HL-60 (cell line): ENCODE measurements at regions not wholly inside any gene's neighbourhood (a gene's known extent, or its start where the extent isn't known, plus 50 kb on each side); places are given as distances from the start of the nearest gene placed in this dataset.

ENCODE experiments used
- CTCF ChIP-seq: IDR thresholded peaks from one replicate; pipeline ENCODE4 v1.5.1; 2011; ENCODE audit warnings: low read length, control low read depth, inconsistent platforms; ENCODE audit not compliant: insufficient read depth
- GABPA ChIP-seq: IDR thresholded peaks from 2 replicates; pipeline ENCODE4 v1.6.1; 2012; ENCODE audit warnings: low read depth
- POLR2AphosphoS5 ChIP-seq: IDR thresholded peaks from 2 replicates; pipeline ENCODE4 v1.6.1; 2012; ENCODE audit warnings: low read depth
- SPI1 ChIP-seq: IDR thresholded peaks from 2 replicates; pipeline ENCODE4 v1.6.1; 2012; ENCODE audit warnings: low read depth, mild to moderate bottlenecking, borderline replicate concordance
- TF ChIP-seq, protein P1 (sequence below): IDR thresholded peaks from 2 replicates; pipeline ENCODE4 v1.6.1; 2012; ENCODE audit warnings: low read depth; ENCODE audit not compliant: insufficient replicate concordance

- TF ChIP-seq POLR2AphosphoS5 (no peak), CTCF (no peak), SPI1 (no peak), GABPA (no peak)
- TF ChIP-seq, protein P1, sequence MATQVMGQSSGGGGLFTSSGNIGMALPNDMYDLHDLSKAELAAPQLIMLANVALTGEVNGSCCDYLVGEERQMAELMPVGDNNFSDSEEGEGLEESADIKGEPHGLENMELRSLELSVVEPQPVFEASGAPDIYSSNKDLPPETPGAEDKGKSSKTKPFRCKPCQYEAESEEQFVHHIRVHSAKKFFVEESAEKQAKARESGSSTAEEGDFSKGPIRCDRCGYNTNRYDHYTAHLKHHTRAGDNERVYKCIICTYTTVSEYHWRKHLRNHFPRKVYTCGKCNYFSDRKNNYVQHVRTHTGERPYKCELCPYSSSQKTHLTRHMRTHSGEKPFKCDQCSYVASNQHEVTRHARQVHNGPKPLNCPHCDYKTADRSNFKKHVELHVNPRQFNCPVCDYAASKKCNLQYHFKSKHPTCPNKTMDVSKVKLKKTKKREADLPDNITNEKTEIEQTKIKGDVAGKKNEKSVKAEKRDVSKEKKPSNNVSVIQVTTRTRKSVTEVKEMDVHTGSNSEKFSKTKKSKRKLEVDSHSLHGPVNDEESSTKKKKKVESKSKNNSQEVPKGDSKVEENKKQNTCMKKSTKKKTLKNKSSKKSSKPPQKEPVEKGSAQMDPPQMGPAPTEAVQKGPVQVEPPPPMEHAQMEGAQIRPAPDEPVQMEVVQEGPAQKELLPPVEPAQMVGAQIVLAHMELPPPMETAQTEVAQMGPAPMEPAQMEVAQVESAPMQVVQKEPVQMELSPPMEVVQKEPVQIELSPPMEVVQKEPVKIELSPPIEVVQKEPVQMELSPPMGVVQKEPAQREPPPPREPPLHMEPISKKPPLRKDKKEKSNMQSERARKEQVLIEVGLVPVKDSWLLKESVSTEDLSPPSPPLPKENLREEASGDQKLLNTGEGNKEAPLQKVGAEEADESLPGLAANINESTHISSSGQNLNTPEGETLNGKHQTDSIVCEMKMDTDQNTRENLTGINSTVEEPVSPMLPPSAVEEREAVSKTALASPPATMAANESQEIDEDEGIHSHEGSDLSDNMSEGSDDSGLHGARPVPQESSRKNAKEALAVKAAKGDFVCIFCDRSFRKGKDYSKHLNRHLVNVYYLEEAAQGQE = no peak
These were observed 121.8 kb upstream of the MTAP start for GRCh38 chr9:21680590-21680989.
